RWPE1 (cell line): ENCODE measurements at regions not wholly inside any gene's neighbourhood (a gene's known extent, or its start where the extent isn't known, plus 50 kb on each side); places are given as distances from the start of the nearest gene placed in this dataset.

Source experiments
- CTCF ChIA-PET: fragments of 350-600 bp; sonication (Branson Sonifier 250); formaldehyde crosslinking; extraction: SDS; loops from one replicate; lab custom pipeline; 2021; lab: Yijun Ruan, JAX
- POLR2A ChIA-PET: fragments of 400-600 bp; formaldehyde crosslinking; extraction: SDS; loops from one replicate; lab custom pipeline; 2020; ENCODE audit warnings: antibody characterized with exemption; ENCODE audit not compliant: low non-redundant PET; lab: Yijun Ruan, JAX
- DNase-seq: peaks from one replicate; pipeline ENCODE4 v3.0.0; 2012; ENCODE audit warnings: low spot score
- H3K27ac ChIP-seq: fragments of 450-650 bp; 2 replicates; pipeline ENCODE4 v1.5.1; 2017
- TF ChIP-seq, protein P1 (sequence below): fragments of 450-650 bp; conservative IDR thresholded peaks from 2 replicates; pipeline ENCODE4 v1.5.1; 2017; ENCODE audit warnings: low read depth, mild to moderate bottlenecking

DNA sequence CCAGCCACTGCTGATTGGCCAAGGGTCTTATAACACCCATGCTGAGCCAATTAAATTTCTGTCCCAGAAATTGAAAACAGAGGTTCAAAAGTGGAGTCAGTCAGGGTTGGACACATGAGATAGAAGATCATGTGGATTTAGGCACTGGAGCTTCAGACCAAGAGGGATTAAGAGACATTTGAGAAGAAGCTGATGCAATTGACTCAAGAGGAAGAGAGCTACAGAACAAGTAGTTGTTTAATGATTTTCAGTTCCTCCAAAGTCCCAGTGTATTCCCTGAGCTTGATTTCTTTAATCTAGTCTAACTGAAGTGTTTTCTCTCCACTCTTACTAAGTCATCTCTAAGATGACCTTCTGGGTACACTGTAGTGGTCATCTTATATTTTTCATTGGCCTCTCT, 227.1 kb downstream of the DUSP10 start:
- DNase-seq: no peak
- H3K27ac ChIP-seq: no peak overlapping the region
- CTCF ChIA-PET: interaction anchor here (0.6 to 0.9 kb wide), 3 partner anchors 13 to 251 kb away, joined by 3 to 10 read pairs (median 3); no protein-coding TSS in a partner anchor
- TF ChIP-seq, protein P1, sequence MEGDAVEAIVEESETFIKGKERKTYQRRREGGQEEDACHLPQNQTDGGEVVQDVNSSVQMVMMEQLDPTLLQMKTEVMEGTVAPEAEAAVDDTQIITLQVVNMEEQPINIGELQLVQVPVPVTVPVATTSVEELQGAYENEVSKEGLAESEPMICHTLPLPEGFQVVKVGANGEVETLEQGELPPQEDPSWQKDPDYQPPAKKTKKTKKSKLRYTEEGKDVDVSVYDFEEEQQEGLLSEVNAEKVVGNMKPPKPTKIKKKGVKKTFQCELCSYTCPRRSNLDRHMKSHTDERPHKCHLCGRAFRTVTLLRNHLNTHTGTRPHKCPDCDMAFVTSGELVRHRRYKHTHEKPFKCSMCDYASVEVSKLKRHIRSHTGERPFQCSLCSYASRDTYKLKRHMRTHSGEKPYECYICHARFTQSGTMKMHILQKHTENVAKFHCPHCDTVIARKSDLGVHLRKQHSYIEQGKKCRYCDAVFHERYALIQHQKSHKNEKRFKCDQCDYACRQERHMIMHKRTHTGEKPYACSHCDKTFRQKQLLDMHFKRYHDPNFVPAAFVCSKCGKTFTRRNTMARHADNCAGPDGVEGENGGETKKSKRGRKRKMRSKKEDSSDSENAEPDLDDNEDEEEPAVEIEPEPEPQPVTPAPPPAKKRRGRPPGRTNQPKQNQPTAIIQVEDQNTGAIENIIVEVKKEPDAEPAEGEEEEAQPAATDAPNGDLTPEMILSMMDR: no peak
- POLR2A ChIA-PET: no interaction called here

DNA sequence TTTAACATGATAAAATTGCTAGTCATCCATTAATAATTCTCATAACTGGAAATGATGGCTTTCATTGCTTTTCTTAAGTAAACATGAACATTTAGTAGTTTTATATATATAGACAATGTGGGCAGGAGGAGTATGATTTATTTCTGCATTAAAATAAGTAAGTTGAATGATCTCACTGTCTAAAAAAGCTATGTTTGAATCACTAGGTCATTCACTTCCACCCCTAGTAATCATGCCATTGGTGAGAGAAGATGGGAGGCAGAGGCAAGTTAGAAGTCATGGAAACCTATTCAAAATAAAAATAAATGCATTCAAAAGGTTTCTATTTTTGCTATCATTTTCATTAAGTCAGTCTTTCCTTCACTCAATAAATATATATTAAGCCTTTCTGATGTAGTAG, 226.4 kb downstream of the DUSP10 start:
- DNase-seq: no peak
- POLR2A ChIA-PET: no interaction called here
- CTCF ChIA-PET: interaction anchor here (0.7 to 0.9 kb wide), 2 partner anchors 14 to 252 kb away, joined by 3 to 10 read pairs; no protein-coding TSS in a partner anchor
- H3K27ac ChIP-seq: no peak overlapping the region
- TF ChIP-seq, protein P1: no peak

- TF ChIP-seq, protein P1: no peak
- POLR2A ChIA-PET: no interaction called here
- no peak overlapping the region for H3K27ac ChIP-seq
- no peak for DNase-seq
- CTCF ChIA-PET: no interaction called here
Measured at GRCh38 chr1:221517961-221518360, 223.9 kb downstream of the DUSP10 start.

DNA sequence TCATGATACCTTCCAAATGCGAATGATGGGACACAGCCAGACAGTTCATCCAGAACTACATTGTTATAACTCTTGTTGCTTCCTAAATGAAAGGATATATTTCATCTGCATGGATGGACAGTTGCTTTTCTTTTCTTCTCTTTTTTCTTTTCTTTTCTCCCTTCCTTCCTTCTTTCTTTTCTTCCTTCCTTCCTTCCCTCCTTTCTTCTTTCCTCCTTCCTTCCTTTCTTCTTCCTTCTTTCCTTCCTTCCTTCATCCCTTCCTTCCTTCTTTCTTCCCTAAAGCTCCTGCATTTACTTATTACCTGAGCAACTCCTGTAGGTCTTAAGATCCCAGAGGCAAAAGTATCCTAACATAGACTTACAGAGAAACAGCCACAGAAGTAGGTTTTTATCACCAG, 221.6 kb downstream of the DUSP10 start:
- ChIA-PET CTCF (no interaction called here), POLR2A (no interaction called here)
- no peak for DNase-seq
- TF ChIP-seq, protein P1: no peak
- no peak overlapping the region for H3K27ac ChIP-seq

GRCh38 chr1:221521686-221522085, 220.2 kb downstream of the DUSP10 start:
- ChIA-PET CTCF (no interaction called here), POLR2A (no interaction called here)
- H3K27ac ChIP-seq: no peak overlapping the region
- TF ChIP-seq, protein P1: no peak
- no peak for DNase-seq

- no peak for DNase-seq
- ChIA-PET CTCF (interaction anchor here (0.5 kb wide), 1 partner anchor 88 kb away, joined by 4 read pairs; no protein-coding TSS in a partner anchor), POLR2A (no interaction called here)
- H3K27ac ChIP-seq: no peak overlapping the region
- TF ChIP-seq, protein P1: no peak
Measured at GRCh38 chr1:221522529-221522940, 219.4 kb downstream of the DUSP10 start.
